ENCODE measurements at regions not wholly inside any gene's neighbourhood (a gene's known extent, or its start where the extent isn't known, plus 50 kb on each side); places are given as distances from the start of the nearest gene placed in this dataset.
"Not testable (repeated sequence)": the region's sequence is repeated elsewhere in the genome, so short reads cannot be mapped to it uniquely, and the experiment has no call there.

- not testable (repeated sequence) for H3K27ac Mint-ChIP-seq; H3K4me1 Mint-ChIP-seq (ENCODE audit: low read depth); H3K4me3 Mint-ChIP-seq; H3K9me3 Mint-ChIP-seq; H3K36me3 Mint-ChIP-seq (ENCODE audit: low read depth); H3K27me3 Mint-ChIP-seq (ENCODE audit: low read depth)
These were observed 57.3 kb upstream of the HS3ST3A1 start for GRCh38 chr17:13659051-13659450.

GRCh38 chr17:13665872-13666635 lies 64.3 kb upstream of the HS3ST3A1 start:
- no peak overlapping the region for H3K4me3 Mint-ChIP-seq
- H3K4me1 Mint-ChIP-seq (ENCODE audit: low read depth) = no peaks in the 10 kb centered on the region
- no peaks in the 10 kb centered on the region for H3K36me3 Mint-ChIP-seq (ENCODE audit: low read depth)
- no peaks in the 10 kb centered on the region for H3K27me3 Mint-ChIP-seq (ENCODE audit: low read depth)
- H3K27ac Mint-ChIP-seq = no peak overlapping the region
- H3K9me3 Mint-ChIP-seq = peaks cover 25% of the 10 kb centered on the region

GRCh38 chr17:13671341-13671740 lies 69.6 kb upstream of the HS3ST3A1 start:
- no peak overlapping the region for H3K27ac Mint-ChIP-seq
- H3K9me3 Mint-ChIP-seq = peaks cover 25% of the 10 kb centered on the region
- H3K4me3 Mint-ChIP-seq = no peak overlapping the region
- no peaks in the 10 kb centered on the region for H3K4me1 Mint-ChIP-seq (ENCODE audit: low read depth)
- no peaks in the 10 kb centered on the region for H3K36me3 Mint-ChIP-seq (ENCODE audit: low read depth)
- peaks cover 9% of the 10 kb centered on the region for H3K27me3 Mint-ChIP-seq (ENCODE audit: low read depth)

- Mint-ChIP-seq H3K4me1 (ENCODE audit: low read depth) (no peaks in the 10 kb centered on the region), H3K4me3 (no peak overlapping the region), H3K9me3 (peaks cover 25% of the 10 kb centered on the region), H3K36me3 (ENCODE audit: low read depth) (no peaks in the 10 kb centered on the region), H3K27ac (no peak overlapping the region), H3K27me3 (ENCODE audit: low read depth) (peaks cover 9% of the 10 kb centered on the region)
These were observed 70.0 kb upstream of the HS3ST3A1 start for GRCh38 chr17:13671771-13672170.

- peaks cover 20% of the 10 kb centered on the region for H3K27me3 Mint-ChIP-seq (ENCODE audit: low read depth)
- no peaks in the 10 kb centered on the region for H3K36me3 Mint-ChIP-seq (ENCODE audit: low read depth)
- no peak overlapping the region for H3K27ac Mint-ChIP-seq
- no peak overlapping the region for H3K4me3 Mint-ChIP-seq
- H3K9me3 Mint-ChIP-seq = no peaks in the 10 kb centered on the region
- H3K4me1 Mint-ChIP-seq (ENCODE audit: low read depth) = no peaks in the 10 kb centered on the region
These were observed 76.6 kb upstream of the HS3ST3A1 start for GRCh38 chr17:13678361-13678760.

GRCh38 chr17:13678841-13679240 lies 77.1 kb upstream of the HS3ST3A1 start:
- H3K27me3 Mint-ChIP-seq (ENCODE audit: low read depth) = peaks cover 20% of the 10 kb centered on the region
- no peak overlapping the region for H3K4me3 Mint-ChIP-seq
- no peaks in the 10 kb centered on the region for H3K9me3 Mint-ChIP-seq
- H3K36me3 Mint-ChIP-seq (ENCODE audit: low read depth) = no peaks in the 10 kb centered on the region
- no peaks in the 10 kb centered on the region for H3K4me1 Mint-ChIP-seq (ENCODE audit: low read depth)
- H3K27ac Mint-ChIP-seq = no peak overlapping the region

- H3K27ac Mint-ChIP-seq = no peak overlapping the region
- H3K9me3 Mint-ChIP-seq = no peaks in the 10 kb centered on the region
- H3K4me1 Mint-ChIP-seq (ENCODE audit: low read depth) = no peaks in the 10 kb centered on the region
- no peak overlapping the region for H3K4me3 Mint-ChIP-seq
- H3K27me3 Mint-ChIP-seq (ENCODE audit: low read depth) = peaks cover 10% of the 10 kb centered on the region
- H3K36me3 Mint-ChIP-seq (ENCODE audit: low read depth) = no peaks in the 10 kb centered on the region
These were observed 87.0 kb upstream of the HS3ST3A1 start for GRCh38 chr17:13688716-13689115.

- Mint-ChIP-seq H3K4me3 (no peak overlapping the region), H3K9me3 (no peaks in the 10 kb centered on the region), H3K27ac (no peak overlapping the region), H3K27me3 (ENCODE audit: low read depth) (peaks cover 12% of the 10 kb centered on the region), H3K36me3 (ENCODE audit: low read depth) (no peaks in the 10 kb centered on the region), H3K4me1 (ENCODE audit: low read depth) (no peaks in the 10 kb centered on the region)
These were observed 89.1 kb upstream of the HS3ST3A1 start for GRCh38 chr17:13690806-13691205.

- Mint-ChIP-seq H3K27me3 (ENCODE audit: low read depth) (peaks cover 20% of the 10 kb centered on the region), H3K36me3 (ENCODE audit: low read depth) (no peaks in the 10 kb centered on the region), H3K4me1 (ENCODE audit: low read depth) (no peaks in the 10 kb centered on the region), H3K9me3 (no peaks in the 10 kb centered on the region), H3K4me3 (no peak overlapping the region), H3K27ac (no peak overlapping the region)
These were observed 93.2 kb upstream of the HS3ST3A1 start for GRCh38 chr17:13694934-13695333.

- Mint-ChIP-seq H3K9me3 (no peaks in the 10 kb centered on the region), H3K4me1 (ENCODE audit: low read depth) (peaks cover 2% of the 10 kb centered on the region), H3K36me3 (ENCODE audit: low read depth) (no peaks in the 10 kb centered on the region), H3K4me3 (no peak overlapping the region), H3K27ac (no peak overlapping the region), H3K27me3 (ENCODE audit: low read depth) (peaks cover 12% of the 10 kb centered on the region)
These were observed 97.1 kb upstream of the HS3ST3A1 start for GRCh38 chr17:13698832-13699231.

- H3K27me3 Mint-ChIP-seq (ENCODE audit: low read depth) = peaks cover 10% of the 10 kb centered on the region
- no peak overlapping the region for H3K27ac Mint-ChIP-seq
- H3K4me1 Mint-ChIP-seq (ENCODE audit: low read depth) = peaks cover 2% of the 10 kb centered on the region
- no peaks in the 10 kb centered on the region for H3K9me3 Mint-ChIP-seq
- H3K4me3 Mint-ChIP-seq = no peak overlapping the region
- H3K36me3 Mint-ChIP-seq (ENCODE audit: low read depth) = no peaks in the 10 kb centered on the region
These were observed 97.5 kb upstream of the HS3ST3A1 start for GRCh38 chr17:13699261-13699660.

- Mint-ChIP-seq H3K4me1 (ENCODE audit: low read depth) (peaks cover 2% of the 10 kb centered on the region), H3K27me3 (ENCODE audit: low read depth) (peaks cover 9% of the 10 kb centered on the region), H3K9me3 (no peaks in the 10 kb centered on the region), H3K36me3 (ENCODE audit: low read depth) (no peaks in the 10 kb centered on the region), H3K27ac (no peak overlapping the region), H3K4me3 (no peak overlapping the region)
These were observed 100.5 kb upstream of the HS3ST3A1 start for GRCh38 chr17:13702266-13702665.

- Mint-ChIP-seq H3K27ac (no peak overlapping the region), H3K4me3 (no peak overlapping the region), H3K9me3 (no peaks in the 10 kb centered on the region), H3K27me3 (ENCODE audit: low read depth) (peaks cover 18% of the 10 kb centered on the region), H3K36me3 (ENCODE audit: low read depth) (no peaks in the 10 kb centered on the region), H3K4me1 (ENCODE audit: low read depth) (peaks cover 2% of the 10 kb centered on the region)
These were observed 102.6 kb upstream of the HS3ST3A1 start for GRCh38 chr17:13704333-13704732.

GRCh38 chr17:13705221-13705620 lies 103.5 kb upstream of the HS3ST3A1 start:
- Mint-ChIP-seq H3K4me1 (ENCODE audit: low read depth) (peaks cover 2% of the 10 kb centered on the region), H3K36me3 (ENCODE audit: low read depth) (no peaks in the 10 kb centered on the region), H3K27ac (no peak overlapping the region), H3K27me3 (ENCODE audit: low read depth) (peaks cover 14% of the 10 kb centered on the region), H3K9me3 (no peaks in the 10 kb centered on the region), H3K4me3 (no peak overlapping the region)

- H3K9me3 Mint-ChIP-seq = no peaks in the 10 kb centered on the region
- H3K36me3 Mint-ChIP-seq (ENCODE audit: low read depth) = no peaks in the 10 kb centered on the region
- H3K4me1 Mint-ChIP-seq (ENCODE audit: low read depth) = no peaks in the 10 kb centered on the region
- no peak overlapping the region for H3K27ac Mint-ChIP-seq
- no peaks in the 10 kb centered on the region for H3K27me3 Mint-ChIP-seq (ENCODE audit: low read depth)
- H3K4me3 Mint-ChIP-seq = no peak overlapping the region
These were observed 120.0 kb upstream of the HS3ST3A1 start for GRCh38 chr17:13721705-13722104.

Data from T-helper 1 cell treated with Interleukin-12 subunit alpha and Interleukin-12 subunit beta and Interleukin-4 antibody, amounts not matched to agents 30 μg/mL and 1 μg/mL, for 36 hours (primary cell).